ENCODE measurements at regions not wholly inside any gene's neighbourhood (a gene's known extent, or its start where the extent isn't known, plus 50 kb on each side); places are given as distances from the start of the nearest gene placed in this dataset.

DNA sequence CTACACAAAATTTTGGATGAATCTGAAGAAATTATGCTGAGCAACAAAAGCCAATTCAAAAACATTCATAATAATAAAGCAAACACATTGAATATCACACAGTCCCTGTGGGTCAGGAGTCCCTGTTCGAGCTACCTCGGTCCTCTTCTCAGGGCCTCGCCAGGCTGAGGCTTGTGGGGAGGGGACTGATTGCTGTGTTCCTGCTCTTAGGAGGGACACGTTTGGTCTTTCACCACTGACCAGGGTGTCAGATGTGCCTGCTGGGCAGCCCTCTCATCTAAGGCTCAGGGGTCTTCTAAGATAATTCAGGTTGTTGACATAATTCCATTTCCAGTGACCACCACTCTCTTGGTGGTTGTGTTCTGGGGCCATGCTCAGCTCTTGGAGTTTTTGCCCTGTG lies 233.8 kb upstream of the PPP2R2D start:
- TF ChIP-seq EP300 (conservative IDR thresholded peaks at IDR 0.05; ENCODE audit: poor library complexity, severe bottlenecking) (no peak), EZH2 (IDR thresholded peaks at IDR 0.05; ENCODE audit: borderline replicate concordance, insufficient read depth, low read length, poor library complexity, severe bottlenecking) (no peak), POLR2AphosphoS5 (IDR thresholded peaks at IDR 0.05) (no peak)
- TF ChIP-seq, protein P1, sequence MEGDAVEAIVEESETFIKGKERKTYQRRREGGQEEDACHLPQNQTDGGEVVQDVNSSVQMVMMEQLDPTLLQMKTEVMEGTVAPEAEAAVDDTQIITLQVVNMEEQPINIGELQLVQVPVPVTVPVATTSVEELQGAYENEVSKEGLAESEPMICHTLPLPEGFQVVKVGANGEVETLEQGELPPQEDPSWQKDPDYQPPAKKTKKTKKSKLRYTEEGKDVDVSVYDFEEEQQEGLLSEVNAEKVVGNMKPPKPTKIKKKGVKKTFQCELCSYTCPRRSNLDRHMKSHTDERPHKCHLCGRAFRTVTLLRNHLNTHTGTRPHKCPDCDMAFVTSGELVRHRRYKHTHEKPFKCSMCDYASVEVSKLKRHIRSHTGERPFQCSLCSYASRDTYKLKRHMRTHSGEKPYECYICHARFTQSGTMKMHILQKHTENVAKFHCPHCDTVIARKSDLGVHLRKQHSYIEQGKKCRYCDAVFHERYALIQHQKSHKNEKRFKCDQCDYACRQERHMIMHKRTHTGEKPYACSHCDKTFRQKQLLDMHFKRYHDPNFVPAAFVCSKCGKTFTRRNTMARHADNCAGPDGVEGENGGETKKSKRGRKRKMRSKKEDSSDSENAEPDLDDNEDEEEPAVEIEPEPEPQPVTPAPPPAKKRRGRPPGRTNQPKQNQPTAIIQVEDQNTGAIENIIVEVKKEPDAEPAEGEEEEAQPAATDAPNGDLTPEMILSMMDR (IDR thresholded peaks at IDR 0.05; ENCODE audit: poor library complexity, severe bottlenecking) = no peak
